ENCODE measurements at regions not wholly inside any gene's neighbourhood (a gene's known extent, or its start where the extent isn't known, plus 50 kb on each side); places are given as distances from the start of the nearest gene placed in this dataset.

DNA sequence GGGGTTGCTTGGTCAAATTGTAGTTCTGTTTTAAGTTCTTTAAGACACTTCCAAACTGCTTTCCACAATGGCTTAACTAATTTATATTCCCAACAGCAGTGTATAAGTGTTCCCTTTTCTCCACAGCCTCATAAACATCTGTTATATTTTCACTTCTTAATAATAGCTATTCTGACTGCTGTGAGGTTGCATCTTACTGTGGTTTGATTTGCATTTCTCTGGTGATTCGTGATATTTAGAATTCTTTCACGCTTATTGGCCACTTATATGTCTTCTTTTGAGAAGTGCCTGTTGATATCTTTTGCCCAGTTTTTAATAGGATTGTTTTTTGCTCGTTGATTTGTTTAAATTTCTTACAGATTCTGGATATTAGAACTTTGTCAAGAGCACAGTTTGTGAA, 278.6 kb upstream of the ITM2A start:
- no peak for DNase-seq (ENCODE audit: low read depth in 2 of 2)
- TF ChIP-seq, protein P1, sequence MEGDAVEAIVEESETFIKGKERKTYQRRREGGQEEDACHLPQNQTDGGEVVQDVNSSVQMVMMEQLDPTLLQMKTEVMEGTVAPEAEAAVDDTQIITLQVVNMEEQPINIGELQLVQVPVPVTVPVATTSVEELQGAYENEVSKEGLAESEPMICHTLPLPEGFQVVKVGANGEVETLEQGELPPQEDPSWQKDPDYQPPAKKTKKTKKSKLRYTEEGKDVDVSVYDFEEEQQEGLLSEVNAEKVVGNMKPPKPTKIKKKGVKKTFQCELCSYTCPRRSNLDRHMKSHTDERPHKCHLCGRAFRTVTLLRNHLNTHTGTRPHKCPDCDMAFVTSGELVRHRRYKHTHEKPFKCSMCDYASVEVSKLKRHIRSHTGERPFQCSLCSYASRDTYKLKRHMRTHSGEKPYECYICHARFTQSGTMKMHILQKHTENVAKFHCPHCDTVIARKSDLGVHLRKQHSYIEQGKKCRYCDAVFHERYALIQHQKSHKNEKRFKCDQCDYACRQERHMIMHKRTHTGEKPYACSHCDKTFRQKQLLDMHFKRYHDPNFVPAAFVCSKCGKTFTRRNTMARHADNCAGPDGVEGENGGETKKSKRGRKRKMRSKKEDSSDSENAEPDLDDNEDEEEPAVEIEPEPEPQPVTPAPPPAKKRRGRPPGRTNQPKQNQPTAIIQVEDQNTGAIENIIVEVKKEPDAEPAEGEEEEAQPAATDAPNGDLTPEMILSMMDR (IDR thresholded peaks at IDR 0.05; ENCODE audit: low read depth, low read length): no peak
- no peak overlapping the region for H3K4me3 ChIP-seq (replicated peaks in 1 of 2; ENCODE audit: low read depth in 2 of 2, low read length in 2 of 2)

DNA sequence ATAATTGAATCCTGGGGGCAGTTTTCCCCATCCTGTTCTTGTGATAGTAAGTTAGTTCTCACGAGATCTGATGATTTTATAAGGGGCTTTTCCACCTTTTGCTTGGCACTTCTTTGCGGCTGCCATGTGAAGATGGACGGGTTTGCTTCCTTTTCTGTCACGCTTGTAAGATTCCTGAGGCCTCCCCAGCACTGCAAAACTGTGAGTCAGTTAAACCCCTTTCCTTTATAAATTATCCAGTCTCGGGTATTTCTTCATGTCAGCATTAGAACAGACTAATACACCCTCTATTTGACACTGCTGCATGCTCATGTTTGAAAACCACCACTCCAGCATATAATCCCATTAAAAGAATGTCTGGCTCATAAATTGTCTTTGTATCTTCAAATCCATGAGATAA, 264.4 kb upstream of the ITM2A start:
- TF ChIP-seq, protein P1 (IDR thresholded peaks at IDR 0.05; ENCODE audit: low read depth, low read length): no peak
- no peak for DNase-seq (ENCODE audit: low read depth in 2 of 2)
- no peak overlapping the region for H3K4me3 ChIP-seq (replicated peaks in 1 of 2; ENCODE audit: low read depth in 2 of 2, low read length in 2 of 2)

DNA sequence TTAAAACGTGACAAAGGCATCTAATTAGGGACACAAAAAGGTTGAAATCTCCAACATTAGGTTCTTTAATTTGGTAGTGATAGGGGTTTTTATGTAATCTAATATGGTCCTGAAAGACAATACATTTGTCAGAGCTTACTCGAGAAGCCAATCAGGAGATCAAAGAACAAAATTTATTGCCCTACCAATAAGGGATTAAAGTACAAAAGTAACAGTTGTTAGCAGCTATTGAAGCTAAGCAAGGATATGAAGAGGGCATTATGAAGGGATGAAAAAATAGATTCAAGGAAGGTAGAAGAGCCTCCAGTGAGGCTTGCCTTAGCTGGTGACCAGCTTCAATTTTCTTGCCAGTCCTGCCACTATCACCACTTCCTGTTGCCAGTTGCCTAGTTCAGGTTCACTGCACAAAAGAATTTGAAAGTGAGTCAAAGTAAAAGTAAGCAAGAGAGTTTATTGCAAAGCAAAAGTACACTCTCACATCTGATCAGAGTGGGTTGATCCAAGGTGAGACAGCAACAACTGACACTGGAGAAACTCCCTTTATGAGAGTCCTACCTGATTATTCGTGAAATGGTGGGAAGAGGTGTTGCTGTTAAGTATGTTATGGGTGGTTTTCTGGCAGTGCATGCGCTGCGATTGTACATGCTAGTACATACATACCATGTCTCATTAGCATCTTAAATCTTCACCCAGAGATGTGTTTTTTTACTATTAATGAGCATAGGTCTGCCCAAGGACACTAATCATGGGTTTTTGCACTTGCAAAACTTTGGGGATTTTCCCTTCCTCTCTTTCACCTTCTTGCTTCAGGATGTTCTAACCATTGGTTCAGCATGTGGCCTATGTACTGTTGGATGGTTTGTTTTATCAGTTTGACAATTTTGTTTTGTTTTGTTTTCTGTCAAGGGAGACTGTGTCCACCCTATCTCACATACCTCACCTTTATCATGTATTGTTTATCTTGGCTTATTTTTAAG, 263.2 kb upstream of the ITM2A start:
- DNase-seq (ENCODE audit: low read depth in 2 of 2): no peak
- TF ChIP-seq, protein P1 (IDR thresholded peaks at IDR 0.05; ENCODE audit: low read depth, low read length): no peak
- H3K4me3 ChIP-seq (replicated peaks in 1 of 2; ENCODE audit: low read depth in 2 of 2, low read length in 2 of 2): no peak overlapping the region

DNA sequence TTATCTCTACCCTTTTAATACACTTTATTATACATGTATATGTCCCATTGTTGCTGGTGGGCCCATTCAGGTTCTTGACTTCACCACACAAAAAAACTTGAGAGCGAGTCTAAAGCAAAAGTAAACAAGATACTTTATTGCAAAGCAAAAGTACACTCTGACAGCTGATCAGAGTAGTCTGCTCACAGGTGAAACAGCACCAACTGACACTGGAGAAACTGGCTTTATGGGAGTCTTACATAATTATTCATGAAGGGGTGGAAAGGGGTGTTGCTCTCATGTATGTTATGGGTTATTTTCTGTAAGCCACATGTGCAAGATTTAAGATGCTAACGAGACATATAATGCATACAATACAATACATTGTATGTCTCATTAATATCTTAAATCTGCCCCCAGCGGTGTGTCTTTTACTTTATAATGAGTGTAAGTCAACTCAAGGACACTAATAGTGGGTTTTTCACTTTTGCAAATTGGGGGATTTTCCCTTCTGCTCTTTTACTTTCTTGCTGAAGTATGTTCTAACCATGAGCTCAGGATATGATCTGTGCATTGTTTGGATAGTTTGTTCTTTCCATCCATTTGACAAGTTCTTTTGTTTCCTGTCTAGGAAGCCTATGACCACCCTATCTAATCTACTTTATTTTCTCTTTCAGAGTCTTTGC, 256.1 kb upstream of the ITM2A start:
- DNase-seq (ENCODE audit: low read depth in 2 of 2): no peak
- TF ChIP-seq, protein P1 (IDR thresholded peaks at IDR 0.05; ENCODE audit: low read depth, low read length): no peak
- no peak overlapping the region for H3K4me3 ChIP-seq (replicated peaks in 1 of 2; ENCODE audit: low read depth in 2 of 2, low read length in 2 of 2)

DNA sequence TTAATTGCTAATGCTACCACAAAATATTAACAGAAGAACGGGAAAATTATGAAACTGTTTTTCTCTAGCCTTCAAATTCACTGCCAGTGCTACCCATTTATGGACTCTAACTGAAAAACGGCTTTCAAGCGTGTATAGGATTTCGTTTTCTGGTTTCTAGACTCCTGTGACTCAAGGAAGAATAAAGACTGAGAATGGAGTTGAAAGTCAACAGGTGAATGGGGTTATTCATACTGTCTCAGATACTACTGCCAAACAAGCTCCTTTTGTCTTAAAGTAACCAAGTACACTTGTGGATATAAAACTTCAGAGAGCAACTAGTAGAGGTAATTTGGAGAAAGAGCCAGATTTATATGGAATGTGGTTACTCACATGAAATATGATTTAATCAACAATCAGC, 251.1 kb upstream of the ITM2A start:
- TF ChIP-seq, protein P1 (IDR thresholded peaks at IDR 0.05; ENCODE audit: low read depth, low read length): no peak
- DNase-seq (ENCODE audit: low read depth in 2 of 2): no peak
- H3K4me3 ChIP-seq (replicated peaks in 1 of 2; ENCODE audit: low read depth in 2 of 2, low read length in 2 of 2): no peak overlapping the region

DNA sequence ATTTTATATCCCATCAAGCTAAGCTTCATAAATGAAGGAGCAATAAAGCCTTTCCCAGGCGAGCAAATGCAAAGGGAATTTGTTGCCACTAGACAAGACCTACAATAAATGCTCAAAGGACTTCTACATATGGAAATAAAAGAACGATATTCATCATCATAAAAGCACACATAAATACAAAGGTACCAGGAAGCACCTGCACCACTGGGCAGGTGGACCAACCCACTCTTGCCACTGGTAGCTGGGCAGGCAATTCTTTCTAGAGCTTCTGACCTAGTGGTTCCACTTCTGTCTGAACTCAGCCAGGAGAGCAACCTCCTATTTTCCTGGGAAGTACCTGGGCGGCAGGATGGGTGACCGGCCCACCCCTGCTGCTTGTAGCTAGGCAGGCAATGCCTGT, 237.2 kb upstream of the ITM2A start:
- TF ChIP-seq, protein P1 (IDR thresholded peaks at IDR 0.05; ENCODE audit: low read depth, low read length): no peak
- DNase-seq (ENCODE audit: low read depth in 2 of 2): no peak
- no peak overlapping the region for H3K4me3 ChIP-seq (replicated peaks in 1 of 2; ENCODE audit: low read depth in 2 of 2, low read length in 2 of 2)
